GM19193 (cell line): ENCODE measurements at regions not wholly inside any gene's neighbourhood (a gene's known extent, or its start where the extent isn't known, plus 50 kb on each side); places are given as distances from the start of the nearest gene placed in this dataset.

Source experiments
- POLR2A ChIP-seq: IDR thresholded peaks from 4 replicates; pipeline ENCODE4 v1.6.1; 2011; ENCODE audit not compliant: insufficient read depth, insufficient read length; ENCODE audit errors: extremely low read depth

DNA sequence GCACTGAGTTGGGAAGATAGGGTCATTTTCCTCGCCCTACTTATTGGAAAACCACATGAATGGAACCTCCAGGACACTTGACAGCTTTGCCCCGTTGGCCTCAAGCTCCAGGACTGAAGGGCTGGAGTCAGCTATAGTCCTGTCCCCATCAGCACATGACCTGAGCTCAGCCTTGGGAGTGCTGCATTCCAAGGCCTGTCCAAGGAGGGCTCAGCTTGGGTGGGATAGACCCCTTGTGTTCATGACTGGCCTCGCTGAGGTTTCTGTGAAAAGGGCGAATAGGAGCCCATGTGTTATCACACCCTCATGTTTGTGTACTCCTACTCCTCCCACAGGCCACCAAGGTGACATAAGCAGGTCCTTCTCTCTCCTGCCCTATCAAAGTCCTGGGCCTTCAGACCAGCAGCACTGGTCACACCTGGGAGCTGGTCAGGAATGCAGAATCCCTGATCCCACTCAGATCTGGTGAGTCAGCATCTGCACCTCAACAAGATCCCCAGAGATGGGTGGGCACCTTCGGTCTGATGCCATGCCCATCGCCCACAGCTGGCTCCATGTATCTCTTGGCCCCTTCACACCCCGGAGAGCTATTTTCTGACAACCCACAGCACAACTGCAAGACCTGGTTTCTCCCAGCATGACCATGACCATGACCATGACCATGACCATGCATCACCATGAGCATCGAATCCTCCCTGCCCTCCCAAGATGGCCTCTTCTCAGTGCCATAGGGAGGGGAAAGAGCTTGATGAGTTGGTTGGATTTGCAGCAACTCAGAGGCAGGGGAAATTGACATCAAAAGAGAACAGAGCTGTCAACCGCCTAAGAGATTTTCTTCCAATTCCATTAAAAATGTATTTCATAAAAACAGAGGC is 83.0 kb upstream of the RAB6C start:
- no peak for TF ChIP-seq POLR2A

DNA sequence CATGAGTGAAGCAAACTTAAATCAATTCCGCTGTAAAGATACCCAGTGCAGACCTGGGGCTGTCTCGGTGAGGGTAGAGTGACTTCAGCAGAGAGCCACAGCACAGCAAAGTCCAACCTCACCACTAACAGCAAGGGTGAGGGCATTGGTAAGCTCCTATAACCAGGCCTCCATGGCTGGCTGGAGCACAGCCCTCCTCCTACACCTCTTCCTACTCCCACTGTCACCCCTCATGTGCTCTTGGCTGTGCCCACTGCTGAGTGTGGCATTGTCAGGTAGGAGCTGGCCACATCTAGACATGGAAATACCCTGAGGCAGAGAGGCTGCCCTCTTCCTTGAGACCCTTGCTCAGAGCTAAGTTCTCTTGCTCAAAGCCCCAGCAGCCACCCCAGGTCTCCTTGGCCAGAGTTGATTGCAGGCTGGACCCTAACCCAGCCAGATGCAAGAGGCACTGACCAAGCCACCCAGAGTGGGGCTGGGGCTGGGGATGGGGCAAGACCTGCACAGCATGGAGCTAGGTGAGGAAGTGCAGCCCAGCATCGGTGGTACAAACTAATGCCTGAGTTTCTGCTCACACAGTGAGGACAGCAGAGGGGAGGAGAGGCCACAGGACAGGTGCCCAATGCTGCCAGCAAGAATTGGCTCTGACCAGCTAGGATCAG is 77.6 kb upstream of the RAB6C start:
- TF ChIP-seq POLR2A, result no peak

DNA sequence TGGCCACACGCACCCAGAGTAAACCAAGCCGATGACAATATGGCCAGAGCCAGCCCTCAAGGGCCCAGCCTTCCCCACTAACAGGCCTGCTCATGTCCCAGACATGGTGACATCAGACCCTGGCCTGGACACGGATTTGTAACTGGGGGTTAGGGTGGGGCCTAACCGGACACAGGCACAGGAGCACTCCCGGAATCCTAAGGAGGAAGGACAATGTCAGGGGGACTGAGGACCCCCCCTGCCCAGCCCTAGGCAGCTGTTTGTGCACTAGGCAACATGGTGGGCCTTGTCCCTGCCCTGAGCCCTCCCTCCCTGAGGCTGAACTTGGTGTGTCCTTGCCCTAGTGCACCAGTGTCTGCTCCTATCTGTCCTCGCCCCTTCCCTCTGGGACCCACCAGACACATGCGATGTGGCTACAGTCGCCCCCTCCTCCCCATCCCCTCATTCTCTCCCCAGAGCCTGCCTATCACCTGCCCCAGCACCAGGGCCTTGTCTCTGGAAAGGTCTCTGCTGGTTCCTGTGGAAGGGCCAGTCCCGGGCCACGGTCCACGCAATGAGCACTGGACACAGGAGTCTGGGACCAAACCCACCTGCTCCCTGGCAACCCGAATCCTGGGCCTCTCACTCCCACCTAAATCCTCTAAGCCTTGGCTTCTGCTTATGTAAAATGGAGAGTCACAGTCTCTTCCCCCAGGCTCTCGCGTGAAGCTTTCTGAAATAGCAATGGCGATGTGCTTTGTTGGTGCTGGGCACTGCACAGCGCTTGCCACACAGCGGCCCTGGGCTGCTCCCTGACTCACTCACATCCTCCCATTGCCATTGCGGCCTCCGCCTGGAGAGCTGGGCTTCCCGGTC is 76.5 kb upstream of the RAB6C start:
- no peak for TF ChIP-seq POLR2A

DNA sequence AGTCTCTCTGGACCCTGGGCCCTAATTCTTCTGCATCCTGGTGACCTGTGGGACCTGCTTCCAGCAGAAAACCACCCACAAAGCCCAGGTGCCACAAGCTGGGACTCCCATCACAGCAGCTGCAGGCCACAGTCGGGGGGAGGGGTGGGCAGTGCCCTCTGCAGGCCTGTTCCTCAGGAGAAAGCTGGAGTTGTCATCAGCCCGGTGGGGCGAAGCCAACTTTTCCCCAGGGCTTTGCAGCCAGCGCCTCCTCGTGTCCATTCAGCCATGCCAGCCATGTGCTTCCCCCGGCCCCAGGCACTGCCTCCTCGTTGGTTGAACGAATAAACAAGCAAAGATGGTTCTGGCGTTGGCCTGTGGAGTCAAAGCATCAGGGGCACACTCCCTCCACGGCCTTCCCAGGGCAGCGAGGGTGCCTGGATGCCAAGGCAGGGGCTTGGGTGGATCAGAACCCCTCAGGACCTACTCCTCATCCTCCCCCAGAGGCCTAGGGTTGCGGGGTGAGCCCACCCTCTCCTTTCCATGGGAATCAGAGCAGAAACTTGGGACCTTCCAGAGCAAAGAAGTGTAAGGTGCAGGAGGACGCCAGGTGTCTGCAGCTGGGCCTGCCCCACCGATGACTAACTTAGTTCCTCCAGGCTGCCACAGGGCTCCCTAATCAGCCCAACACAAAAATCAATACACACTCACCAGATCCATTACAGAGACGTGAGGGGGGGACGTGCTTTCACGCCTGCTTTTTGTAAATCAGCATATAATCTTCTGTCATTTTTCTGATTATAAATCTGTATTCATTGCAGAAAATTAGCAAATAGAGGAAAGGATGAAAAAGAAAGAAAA is 75.7 kb upstream of the RAB6C start:
- no peak for TF ChIP-seq POLR2A

DNA sequence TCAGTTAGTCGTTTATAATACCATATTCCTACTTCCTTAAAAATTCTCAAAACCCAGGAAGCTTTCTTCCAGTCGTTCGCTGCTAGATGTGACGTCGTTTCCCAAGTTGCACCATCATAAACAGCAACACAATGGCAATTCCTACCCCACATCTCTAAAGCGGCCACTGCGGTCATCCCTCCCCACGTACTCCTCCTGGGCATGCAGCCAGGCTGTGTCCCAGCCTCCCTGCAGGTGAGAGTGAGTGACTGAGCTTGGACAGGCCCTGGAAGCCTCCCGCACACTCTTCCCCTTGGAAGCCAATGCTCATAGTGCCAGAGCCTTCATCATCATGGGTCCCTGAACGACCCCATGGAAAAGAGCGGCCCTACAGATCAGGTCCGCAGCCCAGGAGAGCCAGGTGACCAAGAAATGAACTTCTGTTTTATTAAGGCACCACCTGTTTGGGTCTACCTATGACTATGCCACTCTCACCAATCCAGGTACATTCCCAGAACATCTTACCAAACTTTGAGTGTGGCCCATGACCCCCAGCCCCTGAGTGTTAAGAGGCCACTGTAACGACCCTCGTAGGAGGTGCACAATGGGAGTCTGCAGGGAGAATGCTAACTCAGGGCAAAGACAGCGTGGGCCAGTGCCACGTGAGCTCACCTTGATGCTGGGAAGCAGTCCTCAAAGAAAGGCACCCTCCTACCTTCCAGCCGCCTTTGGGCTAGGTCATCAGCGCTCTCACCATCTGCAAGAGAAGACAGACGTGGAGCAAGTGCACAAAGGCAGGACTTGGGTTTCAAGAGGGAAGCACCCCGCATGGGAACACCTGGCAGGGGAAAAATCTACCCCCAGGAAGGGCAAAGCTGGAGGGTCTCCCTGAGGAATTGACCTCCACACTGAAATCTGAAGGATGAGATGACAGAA is 74.7 kb upstream of the RAB6C start:
- no peak for TF ChIP-seq POLR2A

DNA sequence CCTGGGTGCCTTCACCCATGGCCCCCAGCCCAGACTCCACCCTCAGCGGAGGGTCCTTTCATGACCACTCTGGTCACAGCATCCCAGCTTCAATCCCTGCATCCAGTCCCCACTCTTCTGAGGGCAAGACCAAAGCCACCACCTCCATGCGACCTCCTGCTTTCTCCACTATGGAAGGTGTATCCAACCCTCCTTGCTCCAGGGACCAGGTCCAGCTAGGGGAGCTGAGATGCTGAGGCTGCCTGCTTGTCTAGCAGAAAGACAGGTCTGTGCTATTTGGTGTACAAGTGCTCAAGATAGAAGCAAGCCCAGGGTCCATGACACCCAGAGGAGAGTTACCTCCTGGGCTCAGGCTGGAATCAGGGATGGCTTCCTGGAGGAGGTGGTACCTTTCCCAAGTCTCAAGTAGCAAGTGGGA is 73.8 kb upstream of the RAB6C start:
- no peak for TF ChIP-seq POLR2A

DNA sequence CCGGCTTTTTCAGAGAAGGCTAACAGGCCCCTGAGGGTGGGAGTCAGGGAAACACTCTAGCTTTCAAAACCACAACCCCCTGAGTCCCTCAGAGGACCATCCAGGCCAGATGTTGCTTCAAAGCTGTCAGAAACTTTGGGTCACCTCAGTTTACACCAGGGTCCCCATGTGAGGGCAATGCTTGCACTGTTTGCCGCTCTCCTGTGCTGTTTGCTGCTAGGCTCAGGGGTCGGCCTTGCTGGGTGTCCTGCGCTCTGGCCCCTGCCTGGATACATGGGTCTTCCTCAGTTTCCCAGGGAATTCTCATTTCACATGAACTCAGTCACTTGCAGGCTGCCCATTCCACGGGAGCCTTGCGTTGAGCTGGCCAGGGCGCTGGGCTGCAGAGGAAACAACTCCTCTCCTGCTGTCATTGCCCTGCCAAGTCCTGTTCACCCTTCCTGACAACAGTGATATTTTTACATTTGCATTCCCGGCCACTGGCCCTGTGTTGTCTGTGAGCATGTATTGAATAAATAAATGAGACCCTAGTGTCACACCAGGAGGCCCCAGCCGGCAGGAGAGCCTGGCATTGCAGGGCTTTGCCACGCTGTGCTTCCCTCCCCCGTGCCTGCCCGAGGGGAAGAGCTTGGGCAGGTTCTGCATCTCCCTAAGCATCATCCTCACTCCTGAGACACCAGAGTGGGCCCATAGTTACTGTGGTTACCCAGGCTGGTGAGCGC is 73.2 kb upstream of the RAB6C start:
- no peak for TF ChIP-seq POLR2A

DNA sequence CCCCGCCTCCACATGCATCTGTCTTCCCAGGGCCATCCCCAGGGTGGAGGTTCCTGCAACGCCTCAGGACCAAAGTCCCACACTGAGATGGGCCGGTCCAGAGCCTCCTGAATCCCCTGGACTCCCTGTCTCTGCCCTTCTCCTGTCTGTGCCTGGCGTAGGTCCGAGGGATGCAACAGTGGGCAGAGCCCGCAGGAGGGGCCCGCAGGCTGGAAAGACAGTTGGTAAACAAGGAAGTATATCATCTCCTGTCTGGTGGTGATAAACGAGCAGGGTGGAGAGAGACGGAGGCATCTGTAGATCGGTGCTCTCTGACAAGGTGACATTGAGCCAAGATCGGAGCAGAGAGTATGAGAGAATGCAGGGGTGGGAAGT is 72.6 kb upstream of the RAB6C start:
- TF ChIP-seq POLR2A, result no peak

DNA sequence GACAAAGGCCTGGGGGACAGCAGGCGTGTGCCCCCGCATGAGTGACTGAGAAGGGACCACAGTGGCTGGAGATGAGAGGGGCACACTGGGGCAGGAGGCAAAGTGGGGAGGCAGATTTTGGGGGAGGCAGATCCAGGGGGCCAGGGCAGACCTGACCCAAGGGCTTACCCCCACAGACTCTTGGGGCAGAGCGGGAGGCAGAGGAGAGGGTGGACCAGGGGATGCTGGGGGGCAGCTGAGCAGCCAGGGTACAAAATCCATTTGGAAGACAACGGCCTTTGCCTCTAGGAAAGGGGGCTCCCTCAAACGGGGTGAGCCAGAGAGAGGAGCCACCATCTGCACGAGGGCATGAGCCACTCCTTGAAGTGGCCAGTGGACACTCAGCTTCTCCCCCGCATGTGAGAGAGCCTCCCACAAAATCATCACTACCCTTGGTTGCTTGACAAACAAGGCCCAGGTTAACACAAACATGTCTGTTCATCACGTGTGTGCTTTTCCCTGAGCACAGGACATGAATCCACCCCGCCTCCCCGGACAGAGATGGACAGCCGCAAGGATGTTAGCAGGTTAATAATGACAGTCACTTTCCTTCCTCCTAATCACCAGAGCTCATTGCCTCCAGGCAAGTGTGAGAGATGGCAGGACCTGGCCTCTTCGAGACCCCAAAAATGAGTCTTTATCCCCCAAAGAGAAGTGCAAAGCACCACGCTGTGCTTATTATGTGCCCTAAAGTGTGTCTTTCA is 72.0 kb upstream of the RAB6C start:
- no peak for TF ChIP-seq POLR2A

DNA sequence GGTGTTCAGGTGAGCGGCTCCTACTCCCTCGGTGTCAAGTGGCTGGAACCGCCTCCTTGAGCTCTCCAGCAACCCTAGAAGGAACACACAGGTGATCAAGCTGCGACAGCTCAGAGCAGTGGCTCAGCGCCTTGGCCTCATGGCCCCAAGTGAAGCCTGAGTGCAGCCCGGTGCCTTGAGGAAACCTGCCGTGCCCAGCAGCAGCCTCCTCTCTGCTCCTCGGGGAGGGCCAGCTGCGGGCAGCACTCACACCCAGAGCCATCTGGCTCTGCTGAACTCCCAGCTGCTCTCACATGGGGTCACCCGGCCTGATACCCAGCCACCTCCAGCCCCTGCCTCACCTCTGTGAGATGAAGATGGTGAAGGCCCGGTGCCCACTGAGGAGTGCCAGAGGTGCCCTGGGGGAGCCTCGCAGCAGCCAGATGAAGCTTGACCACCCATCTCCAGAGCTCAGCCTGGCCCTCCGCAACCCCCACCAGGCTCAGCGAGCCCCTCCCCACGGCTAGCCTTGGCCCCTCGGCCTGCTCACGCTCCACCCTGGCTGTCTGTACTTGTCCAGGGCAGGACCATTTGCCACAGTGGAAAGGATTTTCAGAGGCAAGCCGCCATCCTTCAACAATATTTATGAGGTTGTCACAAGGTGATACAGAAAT is 70.6 kb upstream of the RAB6C start:
- no peak for TF ChIP-seq POLR2A

DNA sequence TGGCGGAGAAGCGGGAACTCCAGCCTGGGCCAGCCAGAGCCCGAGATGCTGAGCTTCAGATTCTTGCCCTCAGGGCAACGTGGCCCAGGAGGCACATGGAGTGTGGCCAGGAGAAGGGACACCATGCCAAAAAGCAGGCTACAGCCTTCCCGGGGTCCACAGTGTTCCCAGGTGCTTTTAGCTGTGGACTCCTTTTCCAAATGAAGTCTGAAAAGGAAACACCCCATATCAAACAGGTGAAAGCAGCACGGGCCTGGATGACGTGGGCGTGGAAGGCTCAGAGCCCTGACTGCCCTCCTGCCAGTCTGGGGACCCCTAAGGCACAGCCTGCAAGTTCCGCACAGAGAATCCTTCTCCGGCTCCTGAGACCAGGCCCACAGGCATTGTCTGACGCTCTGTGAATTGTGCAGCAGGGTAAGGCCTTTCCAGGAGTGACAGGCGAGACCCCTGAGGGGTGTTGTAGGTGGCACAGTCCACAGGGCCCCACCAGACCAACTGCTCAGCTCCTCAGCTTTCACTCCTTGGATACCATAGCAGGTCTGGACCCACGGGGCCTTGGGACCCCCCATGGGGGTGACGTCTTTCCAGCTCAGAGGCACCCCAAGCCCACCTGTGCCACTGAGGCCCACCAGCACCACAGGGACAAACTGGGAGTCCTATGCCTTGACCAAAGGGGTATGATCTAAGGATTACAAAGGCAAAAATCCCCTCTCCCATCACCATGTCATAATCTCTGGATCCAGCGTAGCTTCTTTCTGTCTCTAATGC is 69.6 kb upstream of the RAB6C start:
- no peak for TF ChIP-seq POLR2A
